ENCODE measurements at regions not wholly inside any gene's neighbourhood (a gene's known extent, or its start where the extent isn't known, plus 50 kb on each side); places are given as distances from the start of the nearest gene placed in this dataset.
"Not testable (repeated sequence)": the region's sequence is repeated elsewhere in the genome, so short reads cannot be mapped to it uniquely, and the experiment has no call there.

DNA sequence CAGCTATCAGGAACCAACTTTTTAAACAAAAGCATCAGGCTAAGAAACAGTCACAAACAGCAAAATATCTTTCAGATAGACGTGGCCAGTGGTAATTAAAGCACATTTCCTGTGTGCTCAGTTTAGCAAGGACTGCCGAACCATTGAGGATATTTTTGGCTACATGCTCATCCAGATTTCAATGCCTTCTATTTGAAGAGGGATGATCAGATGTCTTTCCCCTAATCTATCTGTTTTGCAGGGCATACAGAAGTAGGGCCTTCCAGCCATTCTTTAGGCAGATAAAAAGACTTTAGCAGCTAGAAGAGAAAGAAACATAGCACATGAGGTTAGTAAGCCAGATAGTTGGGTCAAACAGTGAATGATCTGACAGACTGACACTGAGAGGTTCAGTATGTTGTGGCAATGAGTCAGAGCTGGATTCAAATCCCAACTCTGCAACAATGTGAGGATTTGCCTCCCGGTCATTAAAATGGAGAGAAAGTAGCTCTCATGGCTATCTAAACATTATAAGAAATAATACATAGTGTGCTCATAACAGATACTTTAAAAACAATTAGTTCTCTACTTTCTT lies 100.0 kb upstream of the PRKG2 start:
- DNase-seq (ENCODE audit: low read depth in 2 of 2), result no peak

- no peak for DNase-seq (ENCODE audit: low read depth in 2 of 2)
Observed at GRCh38 chr4:81314196-81314896, 99.3 kb upstream of the PRKG2 start.

- no peak for DNase-seq (ENCODE audit: low read depth in 2 of 2)
Observed at GRCh38 chr4:81307991-81308390, 93.0 kb upstream of the PRKG2 start.

DNA sequence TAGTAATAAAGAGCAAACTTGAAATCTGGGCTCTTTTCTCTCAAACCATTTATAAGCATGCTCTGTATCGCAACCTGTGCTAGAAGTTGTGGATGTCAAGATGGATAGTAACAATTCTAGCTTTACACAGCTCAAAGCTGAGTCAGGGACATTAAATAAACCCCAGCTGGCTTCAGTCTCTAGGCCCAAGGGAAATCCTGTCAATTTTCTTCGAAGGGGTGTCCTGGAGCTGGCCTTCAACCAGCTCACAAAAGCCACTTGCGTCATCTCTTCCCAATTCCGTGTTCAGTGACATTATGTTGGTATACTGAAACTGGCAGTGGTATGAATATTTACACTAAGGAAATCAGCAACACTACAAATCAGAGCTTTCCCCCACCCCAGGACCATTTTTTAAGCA lies 89.8 kb upstream of the PRKG2 start:
- no peak for DNase-seq (ENCODE audit: low read depth in 2 of 2)

DNA sequence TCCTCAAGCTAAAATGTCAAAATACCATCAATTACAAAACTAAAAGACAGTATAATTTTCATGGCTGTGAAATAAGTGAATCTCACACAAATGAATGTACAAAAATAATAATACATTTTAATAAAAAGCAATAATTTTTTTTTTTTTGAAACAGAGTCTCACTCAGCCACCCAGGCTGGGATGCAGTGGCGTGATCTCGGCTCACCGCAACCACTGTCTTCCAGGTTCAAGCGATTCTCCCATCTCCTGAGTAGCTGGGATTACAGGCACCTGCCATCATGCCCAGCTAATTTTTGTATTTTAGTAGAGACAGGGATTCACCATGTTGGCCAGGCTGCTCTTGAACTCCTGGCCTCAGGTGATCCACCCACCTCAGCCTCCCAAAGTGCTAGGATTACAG lies 85.3 kb upstream of the PRKG2 start:
- DNase-seq (ENCODE audit: low read depth in 2 of 2), result not testable (repeated sequence)

- DNase-seq (ENCODE audit: low read depth in 2 of 2), result no peak
Observed at GRCh38 chr4:81290813-81291212, 75.8 kb upstream of the PRKG2 start.

GRCh38 chr4:81287101-81287500 lies 72.1 kb upstream of the PRKG2 start:
- DNase-seq (ENCODE audit: low read depth in 2 of 2), result no peak

GRCh38 chr4:81282131-81282530 lies 67.1 kb upstream of the PRKG2 start:
- no peak for DNase-seq (ENCODE audit: low read depth in 2 of 2)

- no peak for DNase-seq (ENCODE audit: low read depth in 2 of 2)
Observed at GRCh38 chr4:81274460-81274859, 59.4 kb upstream of the PRKG2 start.

DNA sequence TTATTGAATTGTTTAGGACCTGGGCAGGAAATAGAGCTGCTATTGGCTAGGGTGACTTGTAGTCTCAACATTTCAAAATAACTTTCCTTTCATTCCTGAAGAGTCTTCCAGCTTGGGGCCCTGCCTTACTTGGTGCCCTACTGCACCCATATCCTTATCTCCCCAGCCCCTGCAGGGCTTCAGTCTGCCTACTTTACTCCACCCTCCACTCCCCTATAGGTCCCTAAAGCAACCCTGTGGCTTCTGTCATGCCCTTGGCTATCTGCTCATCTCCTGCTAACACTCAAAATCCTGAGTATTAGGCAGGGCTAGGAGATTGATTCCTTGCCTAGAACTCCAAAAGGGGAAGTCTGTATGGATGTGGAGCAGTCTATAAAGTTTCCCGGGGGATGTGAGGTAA lies 57.6 kb upstream of the PRKG2 start:
- no peak for DNase-seq (ENCODE audit: low read depth in 2 of 2)
